RWPE2 (cell line): ENCODE measurements at regions not wholly inside any gene's neighbourhood (a gene's known extent, or its start where the extent isn't known, plus 50 kb on each side); places are given as distances from the start of the nearest gene placed in this dataset.
"Not testable (repeated sequence)": the region's sequence is repeated elsewhere in the genome, so short reads cannot be mapped to it uniquely, and the experiment has no call there.

Source experiments
- ATAC-seq: fragments of 200-7000 bp; cut with Tn5 transposase; 3 replicates; pipeline ENCODE4 v1.9.1; 2021; ENCODE audit warnings: low read depth
- DNase-seq: peaks from one replicate; pipeline ENCODE4 v3.0.0-alpha.2; 2020; ENCODE audit warnings: low spot score
- H3K27ac ChIP-seq: fragments of 450-650 bp; 2 replicates; pipeline ENCODE4 v1.5.1; 2017; ENCODE audit warnings: mild to moderate bottlenecking; ENCODE audit not compliant: poor library complexity, severe bottlenecking
- H3K27me3 ChIP-seq: fragments of 250-450 bp; sonication (Bioruptor Pico); 2 replicates; pipeline ENCODE4 v1.5.1; 2021; ENCODE audit warnings: mild to moderate bottlenecking, moderate library complexity; ENCODE audit not compliant: insufficient read depth, poor library complexity, severe bottlenecking
- H3K36me3 ChIP-seq: fragments of 250-450 bp; sonication (Bioruptor Pico); 2 replicates; pipeline ENCODE4 v1.5.1; 2020; ENCODE audit warnings: low read depth, mild to moderate bottlenecking, moderate library complexity
- H3K4me1 ChIP-seq: fragments of 250-450 bp; sonication (Bioruptor Pico); 2 replicates; pipeline ENCODE4 v1.5.1; 2021; ENCODE audit warnings: mild to moderate bottlenecking, moderate library complexity; ENCODE audit not compliant: insufficient read depth, poor library complexity, severe bottlenecking
- H3K4me3 ChIP-seq: fragments of 250-450 bp; sonication (Bioruptor Pico); 2 replicates; pipeline ENCODE4 v1.5.1; 2021; ENCODE audit warnings: mild to moderate bottlenecking, moderate library complexity; ENCODE audit not compliant: severe bottlenecking
- H3K9me3 ChIP-seq: fragments of 250-450 bp; sonication (Bioruptor Pico); 2 replicates; pipeline ENCODE4 v1.5.1; 2021; ENCODE audit warnings: mild to moderate bottlenecking, moderate library complexity; ENCODE audit not compliant: severe bottlenecking
- TF ChIP-seq, protein P1 (sequence below): fragments of 450-650 bp; IDR thresholded peaks from one replicate; pipeline ENCODE4 v1.5.1; 2017; ENCODE audit warnings: mild to moderate bottlenecking, moderate library complexity; ENCODE audit not compliant: poor library complexity, severe bottlenecking

DNA sequence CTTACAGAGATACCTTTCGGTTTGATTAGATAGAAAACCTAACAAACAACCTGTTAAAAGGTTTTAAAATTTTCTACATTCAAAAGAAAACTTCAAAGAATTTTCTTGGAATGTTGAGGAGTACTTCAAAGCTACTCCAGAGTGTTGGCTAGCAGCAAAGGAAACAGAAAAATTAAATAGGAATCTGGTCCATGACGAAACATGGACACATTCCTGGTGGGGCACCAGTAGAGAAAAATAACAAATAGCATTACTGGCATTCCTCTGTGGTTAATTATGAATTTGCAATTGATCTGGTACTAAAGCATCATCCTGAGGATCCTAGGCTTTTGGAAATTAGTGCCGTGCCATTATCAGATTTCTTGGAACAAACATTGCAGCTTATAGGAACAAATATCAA lies 59.5 kb upstream of the DPPA4 start:
- H3K9me3 ChIP-seq = no peaks in the 10 kb centered on the region
- ATAC-seq = no peak
- H3K4me1 ChIP-seq = no peaks in the 10 kb centered on the region
- DNase-seq = no peak
- no peaks in the 10 kb centered on the region for H3K36me3 ChIP-seq
- H3K27me3 ChIP-seq = no peaks in the 10 kb centered on the region
- no peak overlapping the region for H3K4me3 ChIP-seq
- no peak overlapping the region for H3K27ac ChIP-seq
- TF ChIP-seq, protein P1, sequence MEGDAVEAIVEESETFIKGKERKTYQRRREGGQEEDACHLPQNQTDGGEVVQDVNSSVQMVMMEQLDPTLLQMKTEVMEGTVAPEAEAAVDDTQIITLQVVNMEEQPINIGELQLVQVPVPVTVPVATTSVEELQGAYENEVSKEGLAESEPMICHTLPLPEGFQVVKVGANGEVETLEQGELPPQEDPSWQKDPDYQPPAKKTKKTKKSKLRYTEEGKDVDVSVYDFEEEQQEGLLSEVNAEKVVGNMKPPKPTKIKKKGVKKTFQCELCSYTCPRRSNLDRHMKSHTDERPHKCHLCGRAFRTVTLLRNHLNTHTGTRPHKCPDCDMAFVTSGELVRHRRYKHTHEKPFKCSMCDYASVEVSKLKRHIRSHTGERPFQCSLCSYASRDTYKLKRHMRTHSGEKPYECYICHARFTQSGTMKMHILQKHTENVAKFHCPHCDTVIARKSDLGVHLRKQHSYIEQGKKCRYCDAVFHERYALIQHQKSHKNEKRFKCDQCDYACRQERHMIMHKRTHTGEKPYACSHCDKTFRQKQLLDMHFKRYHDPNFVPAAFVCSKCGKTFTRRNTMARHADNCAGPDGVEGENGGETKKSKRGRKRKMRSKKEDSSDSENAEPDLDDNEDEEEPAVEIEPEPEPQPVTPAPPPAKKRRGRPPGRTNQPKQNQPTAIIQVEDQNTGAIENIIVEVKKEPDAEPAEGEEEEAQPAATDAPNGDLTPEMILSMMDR = no peak

- H3K4me3 ChIP-seq, H3K36me3 ChIP-seq, H3K4me1 ChIP-seq, H3K27me3 ChIP-seq, H3K9me3 ChIP-seq, ATAC-seq, DNase-seq, H3K27ac ChIP-seq: not testable (repeated sequence)
These were observed 56.4 kb upstream of the DPPA4 start for GRCh38 chr3:109393728-109394127.

DNA sequence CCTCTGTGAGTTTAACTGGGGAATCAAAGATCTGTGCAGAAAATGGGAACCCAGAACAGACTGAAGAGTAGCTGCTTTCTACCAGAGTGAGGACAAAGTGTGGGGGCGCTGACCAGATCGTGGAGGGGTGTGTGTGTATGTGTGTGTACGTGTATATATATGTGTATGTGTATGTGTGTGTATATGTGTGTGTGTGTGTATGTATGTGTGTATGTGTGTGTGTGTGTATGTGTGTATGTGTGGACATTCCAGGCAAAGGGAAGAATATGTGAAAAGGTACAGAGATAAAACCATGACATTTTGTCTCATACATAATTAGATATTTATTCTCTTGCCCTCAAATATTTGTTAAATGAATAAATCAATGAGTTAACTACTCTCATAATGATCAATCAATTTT lies 54.9 kb upstream of the DPPA4 start:
- DNase-seq (no peak), ATAC-seq (no peak)
- TF ChIP-seq, protein P1 = no peak
- H3K27me3 ChIP-seq = no peaks in the 10 kb centered on the region
- H3K27ac ChIP-seq = no peak overlapping the region
- no peaks in the 10 kb centered on the region for H3K36me3 ChIP-seq
- no peaks in the 10 kb centered on the region for H3K9me3 ChIP-seq
- no peaks in the 10 kb centered on the region for H3K4me1 ChIP-seq
- no peak overlapping the region for H3K4me3 ChIP-seq

DNA sequence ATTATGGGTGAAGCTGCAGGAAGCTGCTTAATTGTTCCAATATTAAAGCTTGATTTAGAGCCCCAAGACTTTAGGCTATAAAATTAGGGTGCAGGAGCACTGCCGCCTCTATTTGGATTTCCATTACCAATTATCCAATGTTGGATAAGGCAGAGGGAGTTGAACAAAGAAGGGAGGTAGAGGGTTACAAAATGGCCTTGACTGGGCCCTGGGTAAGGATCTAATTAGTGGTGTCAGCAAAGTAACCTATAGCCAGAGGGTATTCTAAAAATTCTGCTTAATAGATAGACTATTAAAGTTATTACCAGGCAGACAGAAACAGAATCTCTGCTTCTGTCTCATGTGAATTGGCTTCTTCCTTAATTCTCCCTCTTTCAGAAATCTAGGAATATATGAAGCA lies 50.3 kb upstream of the DPPA4 start:
- TF ChIP-seq, protein P1 = no peak
- Histone ChIP-seq H3K4me3 (no peak overlapping the region), H3K27ac (no peak overlapping the region), H3K36me3 (no peaks in the 10 kb centered on the region), H3K27me3 (no peaks in the 10 kb centered on the region), H3K4me1 (no peaks in the 10 kb centered on the region), H3K9me3 (no peaks in the 10 kb centered on the region)
- DNase-seq (no peak), ATAC-seq (no peak)

GRCh38 chr3:109387201-109387600 lies 49.9 kb upstream of the DPPA4 start:
- no peak for DNase-seq
- H3K27me3 ChIP-seq = no peaks in the 10 kb centered on the region
- no peaks in the 10 kb centered on the region for H3K4me1 ChIP-seq
- no peak for ATAC-seq
- no peak overlapping the region for H3K27ac ChIP-seq
- no peaks in the 10 kb centered on the region for H3K9me3 ChIP-seq
- no peak overlapping the region for H3K4me3 ChIP-seq
- TF ChIP-seq, protein P1 = no peak
- H3K36me3 ChIP-seq = no peaks in the 10 kb centered on the region
